Spleen (tissue), 7 donors: ENCODE measurements at regions not wholly inside any gene's neighbourhood (a gene's known extent, or its start where the extent isn't known, plus 50 kb on each side); places are given as distances from the start of the nearest gene placed in this dataset.

Source experiments
- CTCF ChIP-seq, 11 experiments: fragments of 200-600 bp in 7 of 11; fragments of 450-650 bp in 4 of 11; sonication (generic) in 4 of 11; IDR thresholded peaks in 8 of 11; conservative IDR thresholded peaks in 3 of 11; 1 replicate in 7 of 11; 2 replicates in 4 of 11; pipeline versions ENCODE4 v1.4.0 to v1.8.0; 2016 to 2021; ENCODE audit warnings: antibody characterized with exemption in 11 of 11, inconsistent platforms in 4 of 11, mild to moderate bottlenecking in 1 of 11
- POLR2A ChIP-seq, 3 donors: fragments of 450-650 bp; IDR thresholded peaks; one replicate each; pipeline ENCODE4 v1.5.1; 2017; ENCODE audit warnings: antibody characterized with exemption in 3 of 3, mild to moderate bottlenecking in 1 of 3
- POLR2AphosphoS5 ChIP-seq, 3 donors: sonication (generic); formaldehyde crosslinking; IDR thresholded peaks; one replicate each; pipeline ENCODE4 v1.5.1; 2017; ENCODE audit warnings: antibody characterized with exemption in 3 of 3
- donor health status: DM: no; HTN: no; CAD: no; lungs with moderate emphysema.
- donor health status: DM: no; HTN: no; CAD: no.
- donor health status: DM: no; HTN: no; CAD: no.

DNA sequence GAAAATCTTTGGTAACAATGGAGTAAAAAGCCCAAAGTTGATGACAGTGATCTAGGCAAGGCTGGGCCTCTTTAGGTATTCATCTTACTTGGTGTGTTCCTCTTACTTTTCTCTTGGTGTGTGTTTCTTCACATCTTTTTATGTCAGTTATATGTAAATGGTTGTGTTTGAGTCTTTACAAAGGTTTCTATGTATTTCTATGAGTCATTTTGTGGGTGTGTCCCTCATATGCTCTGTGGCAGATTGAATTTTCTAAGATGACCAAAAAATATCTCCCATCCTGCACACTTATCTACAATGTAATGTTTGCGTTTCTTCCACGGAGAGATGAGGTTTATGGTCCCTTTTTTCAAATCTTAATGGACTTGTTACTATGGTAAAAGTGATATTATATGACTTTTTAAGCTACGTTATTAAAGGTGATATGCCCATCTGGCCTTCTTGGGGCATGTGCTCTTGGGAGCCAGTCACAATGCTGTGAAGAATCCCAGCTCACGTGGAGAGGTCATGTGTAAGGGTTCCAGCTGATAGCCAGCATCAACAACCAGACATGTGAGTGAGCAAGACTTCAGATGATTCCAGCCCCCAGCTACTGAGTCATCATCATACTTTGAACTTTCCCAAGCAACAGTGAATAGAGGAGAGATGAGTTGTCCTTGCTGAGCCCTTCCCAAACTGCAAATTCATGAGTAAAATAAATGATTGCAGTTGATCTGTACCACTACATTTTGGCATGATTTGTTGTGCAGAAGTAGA lies 126.9 kb downstream of the CBLL2 start:
- TF ChIP-seq CTCF (IDR thresholded peaks at IDR 0.05 in 8 of 11, conservative IDR thresholded peaks at IDR 0.05 in 3 of 11) (no peak), POLR2A (IDR thresholded peaks at IDR 0.05) (no peak), POLR2AphosphoS5 (IDR thresholded peaks at IDR 0.05) (no peak)
